ENCODE measurements at regions not wholly inside any gene's neighbourhood (a gene's known extent, or its start where the extent isn't known, plus 50 kb on each side); places are given as distances from the start of the nearest gene placed in this dataset.

DNA sequence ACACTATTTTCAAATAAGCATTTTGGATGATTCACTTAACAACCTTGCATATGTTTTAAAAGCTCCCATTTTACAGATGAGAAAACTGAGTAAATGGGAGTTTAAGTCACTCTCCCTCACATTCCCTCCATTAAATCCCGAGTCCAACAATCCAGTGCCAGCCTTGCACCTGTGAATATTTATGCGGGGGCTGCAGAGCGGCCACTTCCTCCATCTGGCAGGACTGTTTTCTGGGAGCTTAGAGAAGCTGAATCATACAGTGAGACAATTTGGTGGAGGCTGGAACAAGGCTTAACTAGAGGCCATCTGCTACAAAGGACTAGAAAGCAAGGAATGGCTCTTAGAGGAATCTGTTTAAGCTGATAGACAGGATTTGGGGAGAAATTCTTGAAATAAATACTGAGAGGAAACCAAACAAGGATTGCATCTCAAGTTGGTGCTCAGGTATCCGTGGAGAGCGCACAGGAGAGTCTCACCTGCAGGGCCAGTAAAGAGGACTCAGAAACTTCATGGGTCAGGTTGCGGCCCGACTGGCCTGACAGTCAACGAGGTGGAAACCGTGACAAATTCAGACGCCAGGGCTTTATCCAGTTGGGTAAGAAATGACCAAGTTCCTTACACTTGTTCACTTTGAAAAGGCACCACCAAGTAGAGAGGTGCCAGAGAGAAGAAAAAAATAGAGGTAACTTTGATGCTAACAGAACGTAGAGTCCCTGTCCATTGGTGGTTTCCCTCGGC lies 478.5 kb downstream of the QKI start:
- TF ChIP-seq CTCF (IDR thresholded peaks at IDR 0.05) (no peak), EP300 (IDR thresholded peaks at IDR 0.05; ENCODE audit: low read depth) (no peak)
